OCI-LY3 (cell line): ENCODE measurements at regions not wholly inside any gene's neighbourhood (a gene's known extent, or its start where the extent isn't known, plus 50 kb on each side); places are given as distances from the start of the nearest gene placed in this dataset.

Experiments used
- EZH2phosphoT487 ChIP-seq: fragments of 200-600 bp; shearing (Covaris generic); IDR thresholded peaks from 2 replicates; pipeline ENCODE4 v1.6.1; 2018; ENCODE audit warnings: antibody characterized with exemption, mixed run types, low read depth
- TF ChIP-seq, protein P1 (sequence below): fragments of 200-600, 300-600 bp; sonication (generic); IDR thresholded peaks from 2 replicates; pipeline ENCODE4 v1.5.1; 2014; ENCODE audit warnings: antibody characterized with exemption, low read length, low read depth

DNA sequence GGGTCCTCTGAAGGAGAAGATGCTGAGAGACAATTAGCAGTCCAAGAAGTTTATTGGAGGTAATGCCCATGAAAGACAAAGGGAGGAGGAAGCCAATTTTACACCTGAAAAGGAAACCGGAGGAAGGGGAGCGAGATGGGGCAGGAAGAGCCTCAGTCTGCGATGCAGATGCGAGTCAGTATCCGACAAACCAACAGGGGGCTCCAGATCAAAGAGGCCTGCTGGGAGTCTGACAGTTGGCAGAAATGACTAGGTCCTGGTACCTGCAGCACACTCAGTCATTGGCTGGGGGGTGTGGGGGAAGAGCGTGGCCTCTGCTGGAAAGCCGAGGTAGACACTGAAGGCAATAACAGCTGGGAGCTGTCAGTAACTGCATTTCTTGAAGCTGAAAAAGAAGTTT lies 231.1 kb upstream of the CENPE start:
- TF ChIP-seq, protein P1, sequence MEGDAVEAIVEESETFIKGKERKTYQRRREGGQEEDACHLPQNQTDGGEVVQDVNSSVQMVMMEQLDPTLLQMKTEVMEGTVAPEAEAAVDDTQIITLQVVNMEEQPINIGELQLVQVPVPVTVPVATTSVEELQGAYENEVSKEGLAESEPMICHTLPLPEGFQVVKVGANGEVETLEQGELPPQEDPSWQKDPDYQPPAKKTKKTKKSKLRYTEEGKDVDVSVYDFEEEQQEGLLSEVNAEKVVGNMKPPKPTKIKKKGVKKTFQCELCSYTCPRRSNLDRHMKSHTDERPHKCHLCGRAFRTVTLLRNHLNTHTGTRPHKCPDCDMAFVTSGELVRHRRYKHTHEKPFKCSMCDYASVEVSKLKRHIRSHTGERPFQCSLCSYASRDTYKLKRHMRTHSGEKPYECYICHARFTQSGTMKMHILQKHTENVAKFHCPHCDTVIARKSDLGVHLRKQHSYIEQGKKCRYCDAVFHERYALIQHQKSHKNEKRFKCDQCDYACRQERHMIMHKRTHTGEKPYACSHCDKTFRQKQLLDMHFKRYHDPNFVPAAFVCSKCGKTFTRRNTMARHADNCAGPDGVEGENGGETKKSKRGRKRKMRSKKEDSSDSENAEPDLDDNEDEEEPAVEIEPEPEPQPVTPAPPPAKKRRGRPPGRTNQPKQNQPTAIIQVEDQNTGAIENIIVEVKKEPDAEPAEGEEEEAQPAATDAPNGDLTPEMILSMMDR = no peak
- no peak for TF ChIP-seq EZH2phosphoT487
